ENCODE measurements at regions not wholly inside any gene's neighbourhood (a gene's known extent, or its start where the extent isn't known, plus 50 kb on each side); places are given as distances from the start of the nearest gene placed in this dataset.
A peak's percentile ranks its signal among the peaks of the same experiment; 100 is the strongest.
"Not testable (repeated sequence)": the region's sequence is repeated elsewhere in the genome, so short reads cannot be mapped to it uniquely, and the experiment has no call there.

DNA sequence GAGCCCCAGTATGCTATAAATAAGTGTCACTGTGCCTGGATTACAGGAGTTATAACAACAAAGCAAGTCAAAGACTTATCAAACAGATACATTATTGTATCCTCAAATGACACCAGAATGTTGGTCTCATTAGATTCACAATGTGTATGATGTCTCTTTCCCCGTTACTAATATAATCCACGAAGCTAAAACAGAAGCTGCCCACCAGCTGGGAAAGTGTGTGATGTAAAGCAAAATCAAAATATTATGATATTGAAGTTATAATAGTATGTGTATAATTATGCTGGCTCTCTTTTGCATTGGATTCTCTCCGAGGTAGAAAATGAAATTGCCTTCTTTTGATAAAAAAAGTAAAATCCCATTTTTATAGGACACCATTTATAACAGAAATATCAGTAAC lies 127.3 kb upstream of the MAN2A1 start:
- Mint-ChIP-seq H3K27ac (no peak overlapping the region), H3K4me3 (no peak overlapping the region), H3K27me3 (no peaks in the 10 kb centered on the region), H3K4me1 (peaks cover 13% of the 10 kb centered on the region), H3K9me3 (no peaks in the 10 kb centered on the region)
- ATAC-seq (no peak), DNase-seq (no peak)

- Mint-ChIP-seq H3K9me3 (no peaks in the 10 kb centered on the region), H3K27me3 (no peaks in the 10 kb centered on the region), H3K4me1 (peaks cover 13% of the 10 kb centered on the region), H3K27ac (no peak overlapping the region), H3K4me3 (no peak overlapping the region)
- DNase-seq (no peak), ATAC-seq (no peak)
Observed at GRCh38 chr5:109561447-109561846, 128.3 kb upstream of the MAN2A1 start.

DNA sequence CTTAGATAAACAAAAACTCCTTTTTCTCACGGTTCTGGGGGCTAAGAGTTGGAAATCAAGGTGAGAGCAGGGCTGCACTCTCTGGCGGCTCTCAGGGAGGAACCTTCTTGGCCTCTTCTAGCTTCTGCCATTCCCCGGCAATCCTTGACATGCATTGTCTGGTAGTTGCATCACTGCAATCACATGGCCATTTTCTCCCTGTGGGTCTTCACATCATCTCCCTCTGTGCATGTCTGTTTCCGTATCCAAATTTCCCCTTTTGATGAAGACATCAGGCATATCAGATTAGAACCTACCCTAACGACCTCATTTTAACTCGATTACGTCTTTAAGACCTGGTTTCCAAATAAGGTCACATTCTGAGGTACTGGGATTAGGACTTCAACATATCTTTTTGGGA lies 129.2 kb upstream of the MAN2A1 start:
- DNase-seq (no peak), ATAC-seq (no peak)
- Mint-ChIP-seq H3K4me3 (no peak overlapping the region), H3K27me3 (no peaks in the 10 kb centered on the region), H3K27ac (no peak overlapping the region), H3K9me3 (no peaks in the 10 kb centered on the region), H3K4me1 (peaks cover 13% of the 10 kb centered on the region)

DNA sequence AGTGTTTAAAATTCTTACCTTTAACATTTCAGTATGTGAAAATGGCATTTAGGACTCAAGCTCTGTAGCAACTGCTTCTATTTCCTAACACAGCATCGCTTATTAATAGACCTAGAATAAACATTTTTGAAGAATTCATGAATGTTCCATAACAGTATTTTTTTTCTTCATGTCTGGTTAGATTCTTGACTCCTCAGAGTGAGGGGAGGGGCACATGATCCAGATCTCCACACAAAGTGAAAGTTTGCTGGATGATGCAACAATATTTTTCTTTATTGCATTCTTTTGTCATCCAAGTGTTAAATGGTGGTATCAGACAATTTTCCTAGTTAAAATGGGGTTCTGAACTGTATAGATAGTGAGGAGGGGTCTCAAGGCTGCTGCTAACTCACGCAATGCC lies 130.8 kb upstream of the MAN2A1 start:
- Mint-ChIP-seq H3K9me3 (peaks cover under 1% of the 10 kb centered on the region in 2 donors), H3K27ac (peak overlapping the region; percentile 24 to 62), H3K4me1 (peaks cover 13% of the 10 kb centered on the region), H3K27me3 (no peaks in the 10 kb centered on the region), H3K4me3 (peak overlapping the region in 1 of 2 donors; percentile 38)
- ATAC-seq = no peak
- DNase-seq = no peak

DNA sequence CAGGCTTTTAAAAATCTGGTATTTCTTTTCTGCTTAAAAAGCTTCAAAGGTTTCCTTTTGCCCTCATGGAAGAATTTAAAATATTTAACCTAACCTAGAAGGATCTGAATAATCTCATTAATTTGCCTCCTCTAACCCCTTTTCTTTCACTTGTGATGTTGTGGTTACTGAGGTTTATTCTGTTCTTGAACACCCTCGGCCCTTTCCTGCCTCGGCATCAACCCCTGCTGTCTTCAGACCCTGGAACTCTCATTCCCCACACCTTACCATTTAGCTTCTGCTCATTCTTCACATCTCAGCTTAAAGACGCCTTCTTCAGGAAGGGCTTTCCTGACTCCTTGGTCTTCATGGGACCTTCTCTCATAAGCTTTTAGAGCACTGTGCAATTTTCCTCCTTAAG lies 131.4 kb upstream of the MAN2A1 start:
- no peak for DNase-seq
- H3K4me3 Mint-ChIP-seq = peak overlapping the region; percentile 20 to 38
- H3K4me1 Mint-ChIP-seq = peaks cover 13% of the 10 kb centered on the region
- H3K9me3 Mint-ChIP-seq = peaks cover 6% of the 10 kb centered on the region in 2 donors
- peak; percentile 67 for ATAC-seq
- H3K27me3 Mint-ChIP-seq = no peaks in the 10 kb centered on the region
- H3K27ac Mint-ChIP-seq = peak overlapping the region in 1 of 2 donors; percentile 62

GRCh38 chr5:109553846-109554245 lies 135.9 kb upstream of the MAN2A1 start:
- ATAC-seq (no peak), DNase-seq (no peak)
- H3K27ac Mint-ChIP-seq = no peak overlapping the region
- H3K27me3 Mint-ChIP-seq = no peaks in the 10 kb centered on the region
- H3K4me1 Mint-ChIP-seq = peaks cover 10% of the 10 kb centered on the region
- H3K4me3 Mint-ChIP-seq = no peak overlapping the region
- H3K9me3 Mint-ChIP-seq = peaks cover 17 to 25% of the 10 kb centered on the region in 2 donors

DNA sequence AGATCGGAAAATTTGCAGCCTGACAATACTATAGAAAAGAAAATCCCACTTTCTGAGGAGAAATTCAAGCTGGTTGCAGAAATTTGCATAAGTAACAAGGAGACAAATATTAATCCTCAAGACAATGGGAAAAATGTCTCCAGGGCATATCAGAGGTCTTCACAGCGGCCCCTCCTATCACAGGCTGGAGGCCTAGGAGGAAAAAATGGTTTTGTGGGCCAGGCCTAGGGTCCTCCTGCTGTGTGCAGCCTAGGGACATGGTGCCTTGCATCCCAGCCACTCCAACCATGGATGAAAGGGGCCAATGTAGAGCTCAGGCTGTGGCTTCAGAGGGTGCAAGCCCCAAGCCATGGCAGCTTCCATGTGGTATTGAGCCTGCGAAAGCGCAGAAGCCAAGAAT lies 138.5 kb upstream of the MAN2A1 start:
- H3K27me3 Mint-ChIP-seq, H3K4me1 Mint-ChIP-seq, H3K4me3 Mint-ChIP-seq, ATAC-seq, DNase-seq: not testable (repeated sequence)
- H3K27ac Mint-ChIP-seq = peak overlapping the region in 1 of 2 donors; percentile 65
- H3K9me3 Mint-ChIP-seq = peaks cover 17 to 25% of the 10 kb centered on the region in 2 donors

- Mint-ChIP-seq H3K4me1 (no peaks in the 10 kb centered on the region), H3K27ac (no peak overlapping the region), H3K9me3 (peaks cover 17 to 25% of the 10 kb centered on the region in 2 donors), H3K4me3 (no peak overlapping the region), H3K27me3 (no peaks in the 10 kb centered on the region)
- ATAC-seq (no peak), DNase-seq (no peak)
Observed at GRCh38 chr5:109550077-109550476, 139.7 kb upstream of the MAN2A1 start.

DNA sequence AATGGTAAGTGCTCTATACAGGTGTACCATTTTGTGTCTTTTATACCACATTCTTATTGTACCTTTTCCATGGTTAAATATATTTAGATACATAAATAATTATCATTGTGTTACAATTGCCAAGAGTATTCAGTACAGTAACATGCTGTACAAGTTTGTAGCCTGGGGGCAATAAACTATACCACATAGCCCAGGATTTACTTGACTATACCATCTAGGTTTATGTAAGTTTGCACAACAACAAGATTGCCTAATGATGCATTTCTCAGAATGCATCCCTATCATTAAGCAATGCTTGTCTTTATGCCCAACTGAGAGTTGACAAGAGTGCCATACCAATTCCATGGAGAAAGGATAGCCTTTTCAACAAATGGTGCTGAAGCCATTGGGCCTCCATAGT lies 136.7 kb upstream of the PJA2 start:
- H3K27me3 Mint-ChIP-seq = no peaks in the 10 kb centered on the region
- ATAC-seq = no peak
- H3K27ac Mint-ChIP-seq = no peak overlapping the region
- peaks cover 12 to 18% of the 10 kb centered on the region in 2 donors for H3K9me3 Mint-ChIP-seq
- H3K4me1 Mint-ChIP-seq = no peaks in the 10 kb centered on the region
- H3K4me3 Mint-ChIP-seq = no peak overlapping the region
- no peak for DNase-seq

DNA sequence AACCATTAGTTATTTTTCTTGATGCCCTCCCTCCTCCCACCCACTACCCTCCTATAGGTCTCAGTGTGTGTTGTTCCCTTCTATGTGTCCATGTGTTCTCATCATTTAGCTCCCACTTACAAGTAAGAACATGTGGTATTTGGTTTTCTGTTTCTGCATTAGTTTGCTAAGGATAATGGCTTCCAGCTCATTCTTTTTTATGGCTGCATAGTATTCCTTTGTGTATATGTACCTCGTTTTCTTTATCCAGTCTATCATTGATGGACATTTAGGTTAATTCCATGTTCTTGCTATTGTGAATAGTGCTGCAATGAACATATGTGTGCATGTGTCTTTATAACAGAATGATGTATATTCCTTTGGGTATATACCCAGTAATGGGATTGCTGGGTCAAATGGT lies 135.1 kb upstream of the PJA2 start:
- ATAC-seq, DNase-seq, H3K4me1 Mint-ChIP-seq, H3K4me3 Mint-ChIP-seq, H3K27ac Mint-ChIP-seq: not testable (repeated sequence)
- peaks cover 14% of the 10 kb centered on the region for H3K27me3 Mint-ChIP-seq
- peaks cover 11 to 21% of the 10 kb centered on the region in 2 donors for H3K9me3 Mint-ChIP-seq

- not testable (repeated sequence) for DNase-seq, H3K27ac Mint-ChIP-seq, H3K4me3 Mint-ChIP-seq, H3K4me1 Mint-ChIP-seq, ATAC-seq
- H3K9me3 Mint-ChIP-seq = peaks cover 16 to 22% of the 10 kb centered on the region in 2 donors
- H3K27me3 Mint-ChIP-seq = peaks cover 41% of the 10 kb centered on the region
Observed at GRCh38 chr5:109538692-109539091, 128.9 kb upstream of the PJA2 start.

DNA sequence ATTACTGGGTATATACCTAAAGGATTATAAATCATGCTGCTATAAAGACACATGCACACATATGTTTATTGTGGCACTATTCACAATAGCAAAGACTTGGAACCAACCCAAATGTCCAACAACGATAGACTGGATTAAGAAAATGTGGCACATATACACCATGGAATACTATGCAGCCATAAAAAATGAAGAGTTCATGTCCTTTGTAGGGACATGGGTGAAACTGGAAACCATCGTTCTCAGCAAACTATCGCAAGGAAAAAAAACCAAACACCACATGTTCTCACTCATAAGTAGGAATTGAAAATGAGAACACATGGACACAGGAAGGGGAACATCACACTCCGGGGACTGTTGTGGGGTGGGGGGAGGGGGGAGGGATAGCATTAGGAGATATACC lies 125.3 kb upstream of the PJA2 start:
- ATAC-seq, H3K27ac Mint-ChIP-seq, H3K4me1 Mint-ChIP-seq, H3K9me3 Mint-ChIP-seq, H3K4me3 Mint-ChIP-seq, DNase-seq: not testable (repeated sequence)
- peaks cover 29% of the 10 kb centered on the region for H3K27me3 Mint-ChIP-seq

- DNase-seq (no peak), ATAC-seq (no peak)
- H3K4me3 Mint-ChIP-seq = no peak overlapping the region
- no peaks in the 10 kb centered on the region for H3K9me3 Mint-ChIP-seq
- H3K4me1 Mint-ChIP-seq = no peaks in the 10 kb centered on the region
- H3K27ac Mint-ChIP-seq = no peak overlapping the region
- H3K27me3 Mint-ChIP-seq = peaks cover 17% of the 10 kb centered on the region
Observed at GRCh38 chr5:109533751-109534272, 124.0 kb upstream of the PJA2 start.

GRCh38 chr5:109532773-109533364 lies 123.1 kb upstream of the PJA2 start:
- Mint-ChIP-seq H3K27me3 (peaks cover 17% of the 10 kb centered on the region), H3K4me1 (no peaks in the 10 kb centered on the region), H3K9me3 (no peaks in the 10 kb centered on the region), H3K4me3 (no peak overlapping the region), H3K27ac (no peak overlapping the region)
- DNase-seq (no peak), ATAC-seq (no peak)

GRCh38 chr5:109531262-109531661 lies 121.5 kb upstream of the PJA2 start:
- Mint-ChIP-seq H3K4me3 (no peak overlapping the region), H3K27me3 (peaks cover 7% of the 10 kb centered on the region), H3K9me3 (no peaks in the 10 kb centered on the region), H3K4me1 (no peaks in the 10 kb centered on the region), H3K27ac (no peak overlapping the region)
- DNase-seq (no peak), ATAC-seq (no peak)

DNA sequence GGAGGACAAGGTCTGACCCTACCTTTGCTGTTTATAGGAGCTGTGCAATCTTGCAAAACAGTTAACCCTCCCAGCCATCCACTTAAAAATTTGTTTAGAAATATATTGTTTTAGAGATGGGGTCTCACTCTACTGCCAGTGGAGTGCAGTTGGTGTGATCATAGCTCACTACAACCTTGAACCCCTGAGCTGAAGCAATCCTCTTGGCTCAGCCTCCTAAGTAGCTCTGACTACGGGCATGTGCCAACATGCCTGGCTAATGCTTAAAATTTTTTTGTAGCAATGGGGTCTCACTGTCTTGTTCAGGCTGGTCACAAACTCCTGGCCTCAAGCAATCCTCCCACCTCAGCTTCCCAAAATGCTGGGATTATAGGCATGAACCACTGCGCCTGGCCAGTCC lies 120.2 kb upstream of the PJA2 start:
- Mint-ChIP-seq H3K27me3 (no peaks in the 10 kb centered on the region), H3K9me3 (no peaks in the 10 kb centered on the region), H3K4me1 (no peaks in the 10 kb centered on the region), H3K4me3 (no peak overlapping the region), H3K27ac (peak overlapping the region in 1 of 2 donors; percentile 14)
- ATAC-seq (no peak), DNase-seq (no peak)

DNA sequence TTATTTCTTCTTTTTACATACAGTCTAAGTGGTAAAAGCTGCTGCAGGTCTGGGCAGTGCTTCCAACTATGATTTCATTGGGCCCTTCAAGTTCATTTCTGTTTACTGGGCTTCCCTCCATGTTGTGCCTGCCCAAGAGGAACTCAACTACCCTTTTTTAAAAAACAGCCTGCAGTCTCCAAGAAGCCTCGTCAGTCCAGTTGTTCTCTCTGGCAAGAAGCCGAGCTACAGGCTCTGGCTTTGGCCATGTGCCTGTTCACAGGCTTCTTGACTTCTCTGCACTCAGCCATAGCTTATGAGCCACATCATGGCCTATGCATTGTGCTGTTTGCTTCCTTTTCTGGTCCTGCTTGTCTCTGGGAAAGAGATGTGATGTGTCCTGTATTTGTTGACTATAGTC lies 119.7 kb upstream of the PJA2 start:
- Mint-ChIP-seq H3K27me3 (no peaks in the 10 kb centered on the region), H3K9me3 (no peaks in the 10 kb centered on the region), H3K27ac (no peak overlapping the region), H3K4me1 (no peaks in the 10 kb centered on the region), H3K4me3 (no peak overlapping the region)
- ATAC-seq (no peak), DNase-seq (no peak)

Data from stimulated activated naive CD8-positive, alpha-beta T cell treated with anti-CD3 and anti-CD28 coated beads, Interleukin-15, amount 100 ng/mL, for 72 hours (primary cell).